IMR-90 (cell line): ENCODE measurements at regions not wholly inside any gene's neighbourhood (a gene's known extent, or its start where the extent isn't known, plus 50 kb on each side); places are given as distances from the start of the nearest gene placed in this dataset.

Experiments used
- ATAC-seq: fragments of 200-7000 bp; cut with Tn5 transposase; 2 replicates; pipeline ENCODE4 v1.9.1; 2020; ENCODE audit warnings: low read depth, mild to moderate bottlenecking, moderate library complexity
- BruUV-seq: library from RNA; stranded (reverse); fragments of 400-500 nt; replicated peaks from 2 replicates; lab custom pipeline; 2021; lab: Mats Ljungman, UMichigan
- CTCF ChIA-PET: fragments of 300-600 bp; formaldehyde crosslinking; extraction: SDS; loops from one replicate; lab custom pipeline; 2021; ENCODE audit warnings: antibody characterized with exemption; lab: Yijun Ruan, JAX
- POLR2A ChIA-PET: fragments of 300-600 bp; sonication (Branson Sonifier 250); formaldehyde crosslinking; loops from one replicate; lab custom pipeline; 2022; ENCODE audit warnings: antibody characterized with exemption; ENCODE audit not compliant: unreplicated experiment; lab: Charles Lee
- DNase-seq: peaks from one replicate; pipeline ENCODE4 v3.0.0; 2013
- H2AFZ ChIP-seq: replicated peaks from 2 replicates; pipeline ENCODE3; 2013; ENCODE audit warnings: low read length, mild to moderate bottlenecking; ENCODE audit not compliant: poor library complexity
- H2AK5ac ChIP-seq: 2 replicates; pipeline ENCODE4 v1.6.1; 2013; ENCODE audit warnings: low read depth, low read length, inconsistent platforms
- H2AK9ac ChIP-seq: replicated peaks from 2 replicates; pipeline ENCODE3; 2013; ENCODE audit warnings: mild to moderate bottlenecking, low read depth, low read length, moderate library complexity; ENCODE audit not compliant: poor library complexity
- H2BK120ac ChIP-seq: 2 replicates; pipeline ENCODE4 v1.6.1; 2013; ENCODE audit warnings: low read depth, low read length, inconsistent platforms
- H2BK15ac ChIP-seq: 3 replicates; pipeline ENCODE4 v1.6.1; 2013; ENCODE audit warnings: low read depth, low read length, inconsistent platforms
- H2BK20ac ChIP-seq: 2 replicates; pipeline ENCODE4 v1.6.1; 2013; ENCODE audit warnings: low read depth, mild to moderate bottlenecking, inconsistent platforms, low read length, moderate library complexity
- H2BK5ac ChIP-seq: 2 replicates; pipeline ENCODE4 v1.6.1; 2013; ENCODE audit warnings: mild to moderate bottlenecking, low read depth, low read length, inconsistent platforms; ENCODE audit not compliant: poor library complexity, severe bottlenecking
- H3K14ac ChIP-seq: replicated peaks from 2 replicates; pipeline ENCODE4 v1.6.1; 2013; ENCODE audit warnings: low read depth, low read length, inconsistent platforms
- H3K18ac ChIP-seq: 2 replicates; pipeline ENCODE4 v1.6.1; 2013; ENCODE audit warnings: low read depth, low read length, control low read depth
- H3K23ac ChIP-seq: 2 replicates; pipeline ENCODE4 v1.6.1; 2013; ENCODE audit warnings: low read depth, low read length, inconsistent platforms
- H3K27ac ChIP-seq: 2 replicates; pipeline ENCODE4 v1.5.1; 2013; ENCODE audit warnings: mild to moderate bottlenecking, control low read depth, low read length; ENCODE audit not compliant: insufficient read depth
- H3K27me3 ChIP-seq: 2 replicates; pipeline ENCODE4 v1.6.1; 2013; ENCODE audit warnings: low read length; ENCODE audit not compliant: control insufficient read depth, insufficient read depth
- H3K36me3 ChIP-seq: 2 replicates; pipeline ENCODE4 v1.6.1; 2013; ENCODE audit warnings: low read length, mixed read lengths; ENCODE audit not compliant: control insufficient read depth, insufficient read depth
- H3K4ac ChIP-seq: 2 replicates; pipeline ENCODE4 v1.6.1; 2013; ENCODE audit warnings: low read depth, low read length, inconsistent platforms
- H3K4me1 ChIP-seq: 2 replicates; pipeline ENCODE4 v1.6.1; 2013; ENCODE audit warnings: low read length, mixed read lengths; ENCODE audit not compliant: control insufficient read depth, insufficient read depth
- H3K4me2 ChIP-seq: 2 replicates; pipeline ENCODE4 v1.6.1; 2013; ENCODE audit warnings: low read depth, mild to moderate bottlenecking, control low read depth, low read length, moderate library complexity
- H3K4me3 ChIP-seq: 2 replicates; pipeline ENCODE4 v1.5.1; 2013; ENCODE audit warnings: low read depth, mild to moderate bottlenecking, control low read depth, low read length, moderate library complexity; ENCODE audit not compliant: insufficient read depth
- H3K56ac ChIP-seq: 2 replicates; pipeline ENCODE4 v1.6.1; 2013; ENCODE audit warnings: low read length, inconsistent platforms; ENCODE audit not compliant: insufficient read depth; ENCODE audit errors: extremely low read depth
- H3K79me1 ChIP-seq, 2 experiments: 2 replicates each; pipeline ENCODE4 v1.6.1; 2013; ENCODE audit warnings: low read length in 2 of 2, inconsistent platforms in 1 of 2, low read depth in 1 of 2
- H3K9ac ChIP-seq: 2 replicates; pipeline ENCODE4 v1.6.1; 2013; ENCODE audit warnings: low read depth, low read length, control low read depth
- H3K9me1 ChIP-seq: 2 replicates; pipeline ENCODE4 v1.6.1; 2013; ENCODE audit warnings: low read length, inconsistent platforms; ENCODE audit not compliant: insufficient read depth
- H3K9me3 ChIP-seq: 2 replicates; pipeline ENCODE4 v1.6.1; 2013; ENCODE audit warnings: low read length; ENCODE audit not compliant: control insufficient read depth, insufficient read depth
- H4K20me1 ChIP-seq: 2 replicates; pipeline ENCODE4 v1.6.1; 2013; ENCODE audit warnings: low read length, inconsistent platforms; ENCODE audit not compliant: insufficient read depth
- H4K5ac ChIP-seq: 2 replicates; pipeline ENCODE4 v1.6.1; 2013; ENCODE audit warnings: mild to moderate bottlenecking, low read depth, low read length, control low read depth
- H4K8ac ChIP-seq, 2 experiments: 2 replicates each; pipeline ENCODE4 v1.6.1; 2013; ENCODE audit warnings: low read depth in 2 of 2, low read length in 2 of 2, control low read depth in 1 of 2, inconsistent platforms in 1 of 2
- H4K91ac ChIP-seq: 2 replicates; pipeline ENCODE4 v1.6.1; 2013; ENCODE audit warnings: low read depth, low read length, inconsistent platforms; ENCODE audit not compliant: insufficient read depth
- CEBPB ChIP-seq: IDR thresholded peaks from 2 replicates; pipeline ENCODE4 v1.6.1; 2012; ENCODE audit warnings: low read depth, low read length, improper control_type of control experiment
- FOS ChIP-seq: fragments of 150-350 bp; IDR thresholded peaks from 2 replicates; pipeline ENCODE4 v1.6.1; 2016; ENCODE audit warnings: low read depth, low read length
- MAFK ChIP-seq: IDR thresholded peaks from 2 replicates; pipeline ENCODE4 v1.6.1; 2012; ENCODE audit warnings: low read depth, low read length, improper control_type of control experiment
- NFE2L2 ChIP-seq: fragments of 150-350 bp; IDR thresholded peaks from 2 replicates; pipeline ENCODE4 v1.6.1; 2016; ENCODE audit warnings: low read depth, mild to moderate bottlenecking, low read length
- POLR2A ChIP-seq: IDR thresholded peaks from 2 replicates; pipeline ENCODE4 v1.6.1; 2012; ENCODE audit warnings: mild to moderate bottlenecking, low read depth, low read length
- RAD21 ChIP-seq: IDR thresholded peaks from 2 replicates; pipeline ENCODE4 v1.6.1; 2012; ENCODE audit warnings: low read length, improper control_type of control experiment
- RCOR1 ChIP-seq: IDR thresholded peaks from 2 replicates; pipeline ENCODE4 v1.6.1; 2012; ENCODE audit warnings: mild to moderate bottlenecking, low read length, improper control_type of control experiment; ENCODE audit not compliant: insufficient replicate concordance
- RFX5 ChIP-seq: IDR thresholded peaks from 2 replicates; pipeline ENCODE4 v1.8.0; 2012; ENCODE audit warnings: low read depth, mild to moderate bottlenecking, low read length, moderate library complexity
- SMC3 ChIP-seq: fragments of 150-350 bp; IDR thresholded peaks from 2 replicates; pipeline ENCODE4 v1.6.1; 2016; ENCODE audit warnings: low read depth, mild to moderate bottlenecking, antibody characterized with exemption, low read length, moderate library complexity
- WGBS, 2 experiments: methylation state at CpG; one replicate each; pipeline versions ENCODE4 v1.1.5 to v1.1.7; 2013; ENCODE audit warnings: missing lambda C conversion rate in 2 of 2; ENCODE audit not compliant: insufficient read length in 1 of 2; ENCODE audit errors: extremely low coverage in 2 of 2; 5-methylcytosine and 5-hydroxymethylcytosine counted together
- dilution Hi-C: fragments of 300-500 bp; cut with HindIII; formaldehyde crosslinking; loops from one replicate; pipeline ENCODE4 v1.14.3; 2018; ENCODE audit warnings: low sequenced_read_pairs; ENCODE audit not compliant: unreplicated experiment
- in situ Hi-C: fragments of 300-500 bp; cut with MboI; formaldehyde crosslinking; loops from 3 replicates; pipeline ENCODE4 v1.14.3; 2019; ENCODE audit warnings: low sequenced_read_pairs, inconsistent platforms, mixed read lengths
- intact Hi-C: fragments of 100-400 bp; cut with micrococcal nuclease; formaldehyde crosslinking; loops from 2 replicates; pipeline ENCODE4 v1.10.0; 2022
- TF ChIP-seq, protein P1 (sequence below): fragments of 150-350 bp; IDR thresholded peaks from 2 replicates; pipeline ENCODE4 v1.6.1; 2016; ENCODE audit warnings: low read depth, mild to moderate bottlenecking, low read length, moderate library complexity, borderline replicate concordance
- TF ChIP-seq, protein P2 (sequence below): fragments of 150-350 bp; IDR thresholded peaks from 2 replicates; pipeline ENCODE4 v1.6.1; 2017; ENCODE audit warnings: mild to moderate bottlenecking, antibody characterized with exemption, low read length, low read depth

DNA sequence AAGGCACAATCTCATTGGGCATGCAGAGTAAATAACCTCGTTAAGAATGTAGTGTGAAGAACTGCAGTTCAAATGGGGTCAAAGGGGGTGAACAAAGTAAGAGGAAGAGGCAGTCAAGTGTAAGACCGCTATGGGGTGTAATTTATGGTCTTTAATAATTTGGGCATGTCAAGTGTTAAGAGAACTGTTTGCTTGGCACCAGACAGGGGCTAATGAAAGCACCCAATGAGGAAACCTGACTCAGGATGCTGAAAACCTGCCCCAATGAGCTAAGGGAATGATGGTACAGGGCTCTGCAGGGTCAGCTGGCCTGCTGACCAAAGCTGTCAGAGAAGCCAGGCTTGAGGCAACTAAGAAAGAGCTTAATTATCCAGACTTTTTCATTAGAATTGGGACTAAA is 368.1 kb downstream of the DTWD2 start:
- Histone ChIP-seq H2BK20ac (no peak overlapping the region), H3K56ac (no peak overlapping the region), H3K14ac (no peak overlapping the region), H2AK9ac (no peak overlapping the region), H2AFZ (no peak overlapping the region), H2BK15ac (no peak overlapping the region), H3K9me3 (no peaks in the 10 kb centered on the region), H4K91ac (no peak overlapping the region), H3K27me3 (no peaks in the 10 kb centered on the region), H4K5ac (no peak overlapping the region), H3K4me3 (no peak overlapping the region), H3K18ac (no peak overlapping the region), H4K20me1 (no peaks in the 10 kb centered on the region), H2BK5ac (no peak overlapping the region), H3K4me2 (no peak overlapping the region), H3K4me1 (no peaks in the 10 kb centered on the region), H3K23ac (no peak overlapping the region), H3K4ac (no peak overlapping the region), H3K27ac (no peak overlapping the region), H4K8ac (no peak overlapping the region), H3K9me1 (no peaks in the 10 kb centered on the region), H3K79me1 (no peaks in the 10 kb centered on the region), H3K9ac (no peak overlapping the region), H2AK5ac (no peak overlapping the region), H3K36me3 (no peaks in the 10 kb centered on the region), H2BK120ac (no peak overlapping the region)
- DNase-seq (no peak), ATAC-seq (no peak)
- intact Hi-C loops (no loop called here), dilution Hi-C loops (no loop called here), in situ Hi-C loops (no loop called here)
- ChIA-PET POLR2A (no interaction called here), CTCF (no interaction called here)
- no TSS peak for BruUV-seq
- TF ChIP-seq CEBPB (no peak), FOS (no peak), SMC3 (no peak), RFX5 (no peak), RCOR1 (no peak), POLR2A (no peak), MAFK (no peak), NFE2L2 (no peak), RAD21 (no peak)
- TF ChIP-seq, protein P1, sequence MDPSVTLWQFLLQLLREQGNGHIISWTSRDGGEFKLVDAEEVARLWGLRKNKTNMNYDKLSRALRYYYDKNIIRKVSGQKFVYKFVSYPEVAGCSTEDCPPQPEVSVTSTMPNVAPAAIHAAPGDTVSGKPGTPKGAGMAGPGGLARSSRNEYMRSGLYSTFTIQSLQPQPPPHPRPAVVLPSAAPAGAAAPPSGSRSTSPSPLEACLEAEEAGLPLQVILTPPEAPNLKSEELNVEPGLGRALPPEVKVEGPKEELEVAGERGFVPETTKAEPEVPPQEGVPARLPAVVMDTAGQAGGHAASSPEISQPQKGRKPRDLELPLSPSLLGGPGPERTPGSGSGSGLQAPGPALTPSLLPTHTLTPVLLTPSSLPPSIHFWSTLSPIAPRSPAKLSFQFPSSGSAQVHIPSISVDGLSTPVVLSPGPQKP = no peak
- TF ChIP-seq, protein P2, sequence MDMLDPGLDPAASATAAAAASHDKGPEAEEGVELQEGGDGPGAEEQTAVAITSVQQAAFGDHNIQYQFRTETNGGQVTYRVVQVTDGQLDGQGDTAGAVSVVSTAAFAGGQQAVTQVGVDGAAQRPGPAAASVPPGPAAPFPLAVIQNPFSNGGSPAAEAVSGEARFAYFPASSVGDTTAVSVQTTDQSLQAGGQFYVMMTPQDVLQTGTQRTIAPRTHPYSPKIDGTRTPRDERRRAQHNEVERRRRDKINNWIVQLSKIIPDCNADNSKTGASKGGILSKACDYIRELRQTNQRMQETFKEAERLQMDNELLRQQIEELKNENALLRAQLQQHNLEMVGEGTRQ = no peak
- 14% methylated on average over 1 of the region's 2 CpGs; no CpG with 5 or more reads in 1 of the 2 experiments for WGBS, 2 experiments
